NCI-H82 treated with DMSO at 0.1 percent for 48 hours (cell line): ENCODE measurements at regions not wholly inside any gene's neighbourhood (a gene's known extent, or its start where the extent isn't known, plus 50 kb on each side); places are given as distances from the start of the nearest gene placed in this dataset.

ENCODE experiments used
- DNase-seq: peaks from one replicate; lab custom pipeline; 2025; ENCODE audit not compliant: unreplicated experiment; lab: John Stamatoyannopoulos, UW

- no peak for DNase-seq
Measured at GRCh38 chr10:123585477-123586445, 80.4 kb upstream of the GPR26 start.

GRCh38 chr10:123587110-123587509 lies 79.0 kb upstream of the GPR26 start:
- DNase-seq: no peak

DNA sequence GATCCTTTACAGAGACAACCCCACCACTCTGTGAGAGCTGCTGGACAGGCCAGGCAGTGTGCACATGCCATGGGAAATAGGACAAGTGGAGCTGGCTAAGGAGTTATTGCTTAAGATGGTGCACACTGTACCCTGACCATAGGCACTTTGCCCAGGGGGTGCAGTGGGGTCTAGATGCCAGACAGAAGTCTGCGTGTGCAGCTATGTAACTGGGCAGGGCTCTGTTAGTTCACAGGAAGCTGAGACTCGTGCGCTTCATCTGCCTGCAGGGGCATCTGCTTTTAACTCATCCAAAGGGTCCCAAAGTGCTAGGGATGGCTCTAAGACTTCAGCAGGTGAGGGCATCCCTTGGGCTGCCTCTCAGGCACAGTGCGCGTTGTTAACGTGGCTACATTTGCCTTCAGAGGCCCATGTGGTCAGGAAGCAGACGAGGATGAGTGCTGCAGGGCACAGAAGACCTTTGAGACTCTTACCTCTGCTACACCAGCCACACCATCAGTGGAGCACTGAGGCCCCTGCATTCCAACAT lies 77.7 kb upstream of the GPR26 start:
- DNase-seq: no peak

DNA sequence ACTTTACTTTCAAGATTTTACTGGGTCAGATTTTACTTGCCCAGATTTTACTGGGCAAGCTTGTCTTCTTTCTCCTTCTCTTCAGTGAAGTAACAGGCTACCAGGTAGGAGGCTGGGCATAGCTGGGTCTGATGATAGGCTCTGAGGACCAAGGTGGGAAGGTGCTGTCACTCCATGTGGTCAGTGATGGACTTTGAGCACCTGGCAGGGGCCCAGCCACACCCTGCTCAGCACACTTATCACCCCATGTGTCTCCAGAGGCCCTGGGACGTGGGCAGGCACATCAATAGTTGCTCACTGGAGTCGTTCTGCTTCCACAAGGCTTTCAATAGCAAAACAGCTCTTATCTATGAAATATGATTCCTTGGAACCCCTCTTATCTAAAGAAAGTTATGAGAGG lies 70.5 kb upstream of the GPR26 start:
- no peak for DNase-seq

DNA sequence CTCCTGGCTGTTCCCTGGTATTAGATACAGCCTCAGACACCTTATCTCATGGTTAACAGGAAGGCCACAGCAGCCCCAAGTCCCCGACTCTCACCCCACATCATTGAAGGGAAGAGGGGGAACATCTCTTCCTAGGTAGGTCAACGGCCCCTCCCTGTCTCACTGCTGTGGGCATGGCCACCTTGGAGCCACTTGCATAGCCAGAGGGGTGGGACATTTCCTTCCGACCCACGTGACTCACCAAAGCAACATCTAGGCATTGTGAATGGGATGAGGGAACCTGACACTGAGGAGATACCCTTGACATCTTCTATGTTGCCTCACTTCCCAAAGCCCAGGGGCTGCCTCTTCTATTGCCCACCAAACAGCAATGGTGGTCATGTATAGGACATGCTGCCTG lies 68.5 kb upstream of the GPR26 start:
- no peak for DNase-seq

DNA sequence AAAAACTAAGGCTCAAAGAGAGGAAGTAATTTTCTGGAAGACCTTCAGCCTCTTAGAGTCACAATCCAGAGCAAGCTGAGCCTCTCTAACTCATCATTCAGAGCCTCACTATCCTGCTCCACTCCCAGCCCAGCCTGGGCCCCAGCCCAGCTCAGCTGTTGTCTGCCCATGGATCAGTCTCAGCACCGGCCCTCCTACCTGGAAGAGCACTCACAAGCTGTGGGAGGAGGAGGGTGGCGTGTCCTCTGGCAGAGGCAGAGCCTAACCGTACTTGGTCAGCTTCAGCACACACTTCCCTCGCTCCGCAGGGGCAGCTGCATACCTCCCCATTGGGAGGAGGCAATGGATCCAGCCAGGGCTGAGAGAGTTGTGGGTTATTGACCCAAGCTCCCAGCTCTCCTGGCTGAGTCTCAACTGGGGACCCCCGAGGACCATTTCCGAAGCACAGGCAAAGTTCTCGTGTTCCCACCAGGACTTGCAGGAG lies 66.7 kb upstream of the GPR26 start:
- no peak for DNase-seq

GRCh38 chr10:123600177-123600576 lies 66.0 kb upstream of the GPR26 start:
- DNase-seq: no peak

- no peak for DNase-seq
Measured at GRCh38 chr10:123603130-123603529, 63.0 kb upstream of the GPR26 start.

GRCh38 chr10:123604506-123604905 lies 61.6 kb upstream of the GPR26 start:
- DNase-seq: no peak

DNA sequence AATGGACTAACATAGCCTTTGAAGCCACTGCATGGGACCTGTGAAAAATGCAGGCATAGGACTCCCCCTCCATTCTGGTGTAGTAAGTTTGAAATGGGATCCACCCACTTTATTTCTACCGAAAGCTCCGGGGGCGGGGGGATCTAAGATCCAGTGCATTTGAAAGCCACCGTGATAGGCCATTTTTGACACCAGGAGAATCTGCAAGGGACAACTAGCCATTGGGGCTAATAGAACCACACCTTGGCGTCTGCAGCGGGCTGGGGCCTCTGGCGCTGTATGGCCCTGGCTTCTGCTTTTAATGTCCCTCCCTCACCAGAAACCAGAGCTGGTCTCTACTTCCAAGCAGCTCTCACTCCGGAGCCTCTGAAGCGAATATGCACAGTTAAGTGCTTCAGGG lies 60.1 kb upstream of the GPR26 start:
- no peak for DNase-seq

DNA sequence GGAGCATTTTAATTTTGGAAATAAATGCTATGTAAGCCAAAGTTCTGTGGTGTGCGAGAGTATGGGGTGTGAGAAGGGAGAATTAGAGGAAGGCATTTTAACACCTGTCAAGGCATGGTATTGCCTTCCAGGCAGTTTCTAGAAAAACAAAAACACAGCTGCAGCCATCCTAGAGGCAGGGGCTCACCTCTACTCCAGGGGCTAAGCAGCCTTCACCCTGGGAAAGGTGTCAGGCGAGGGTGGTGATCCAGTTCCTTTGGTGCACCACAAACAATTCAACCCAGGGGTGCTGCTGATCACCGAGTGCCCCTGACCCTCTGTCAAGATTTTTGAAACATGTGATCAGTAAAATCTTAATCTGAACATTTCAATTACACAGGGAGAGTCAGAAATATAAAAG lies 59.2 kb upstream of the GPR26 start:
- no peak for DNase-seq

DNA sequence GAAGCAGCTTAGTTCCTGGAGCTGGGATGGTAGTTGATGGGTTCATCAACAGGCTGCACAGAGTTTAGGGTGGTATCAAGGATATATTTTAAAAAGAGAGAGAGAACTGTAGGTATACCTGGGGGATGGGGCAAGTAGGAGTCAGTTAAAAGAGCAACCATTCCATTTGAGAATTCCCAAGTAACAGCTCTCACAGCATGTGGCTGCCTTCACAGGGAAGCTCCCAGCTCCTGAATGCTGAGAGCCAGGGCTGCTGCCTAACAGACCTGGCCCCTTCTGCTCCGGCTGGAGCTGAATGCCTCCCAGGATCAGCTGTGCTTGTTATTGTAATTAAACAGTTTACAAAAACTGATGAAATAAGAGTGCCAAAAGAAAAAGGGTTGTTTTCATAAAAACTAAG lies 58.8 kb upstream of the GPR26 start:
- no peak for DNase-seq

- no peak for DNase-seq
Measured at GRCh38 chr10:123608047-123608446, 58.1 kb upstream of the GPR26 start.

DNA sequence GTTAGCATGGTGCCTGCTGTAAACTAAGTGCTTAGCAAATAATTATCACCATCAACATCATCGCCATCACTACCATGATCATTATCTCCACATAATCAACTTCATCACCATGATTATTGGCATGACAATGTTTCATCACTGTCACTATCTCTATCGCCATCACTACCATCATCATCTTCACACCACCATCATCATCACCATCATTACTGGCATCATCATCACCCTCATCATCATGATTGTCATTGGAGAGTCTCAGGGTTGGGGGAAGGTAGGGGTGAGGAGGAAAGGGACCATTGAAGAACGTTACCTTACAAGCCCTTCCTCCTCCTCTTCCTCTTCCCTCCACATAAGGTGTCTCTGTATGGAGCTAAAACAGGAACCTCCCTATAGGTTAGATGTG lies 54.9 kb upstream of the GPR26 start:
- DNase-seq: no peak

DNA sequence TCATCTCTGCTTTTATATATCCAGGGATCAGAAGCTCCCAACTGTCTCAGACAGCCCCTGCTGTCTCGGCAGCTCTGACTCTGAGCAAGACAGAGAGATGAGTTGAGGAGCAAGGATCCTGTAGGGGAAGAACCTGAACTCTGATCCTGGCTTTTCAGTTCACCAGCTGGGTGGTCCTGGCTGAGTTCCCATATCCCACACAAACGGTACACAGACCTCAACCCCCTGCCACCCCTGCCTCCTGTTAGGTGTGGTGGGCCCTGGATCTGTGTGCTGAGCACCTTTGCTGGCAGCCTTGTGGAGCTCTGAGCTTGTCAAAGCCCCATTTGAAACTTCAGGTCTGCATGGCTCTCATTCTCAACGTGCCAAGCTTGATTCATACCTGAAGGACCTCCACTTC lies 54.3 kb upstream of the GPR26 start:
- DNase-seq: no peak

- no peak for DNase-seq
Measured at GRCh38 chr10:123613346-123613850, 52.8 kb upstream of the GPR26 start.

GRCh38 chr10:123614888-123615287 lies 51.3 kb upstream of the GPR26 start:
- no peak for DNase-seq
